ENCODE measurements at regions not wholly inside any gene's neighbourhood (a gene's known extent, or its start where the extent isn't known, plus 50 kb on each side); places are given as distances from the start of the nearest gene placed in this dataset.

GRCh38 chr2:7627583-7627982 lies 710.4 kb downstream of the RNF144A start:
- TF ChIP-seq POLR2A (IDR thresholded peaks at IDR 0.05) (no peak), CTCF (IDR thresholded peaks at IDR 0.05 in 4 of 5, conservative IDR thresholded peaks at IDR 0.05 in 1 of 5) (no peak)
